Endothelial cell of umbilical vein (primary cell): ENCODE measurements at regions not wholly inside any gene's neighbourhood (a gene's known extent, or its start where the extent isn't known, plus 50 kb on each side); places are given as distances from the start of the nearest gene placed in this dataset.

Source experiments
- BruUV-seq: library from RNA; stranded (reverse); fragments of 400-500 nt; replicated peaks from 2 replicates; lab custom pipeline; 2021; lab: Mats Ljungman, UMichigan
- CTCF ChIA-PET: fragments of 300-600, 350-600 bp; sonication (Branson Sonifier 250); formaldehyde crosslinking; loops from one replicate; lab custom pipeline; 2021; ENCODE audit warnings: antibody characterized with exemption, inconsistent platforms; lab: Charles Lee
- POLR2A ChIA-PET: fragments of 300-600, 350-600 bp; sonication (Branson Sonifier 250); formaldehyde crosslinking; loops from one replicate; lab custom pipeline; 2021; ENCODE audit warnings: antibody characterized with exemption, inconsistent platforms; lab: Charles Lee
- DNase-seq: peaks from one replicate; pipeline ENCODE4 v3.0.0-alpha.2; 2011; ENCODE audit warnings: low read depth, low spot score
- FAIRE-seq: peaks from 2 replicates; lab custom pipeline; 2011; peaks lifted over from hg19 to GRCh38; lab: Jason Lieb, UNC
- H2AFZ ChIP-seq: 2 replicates; pipeline ENCODE4 v1.6.0; 2012; ENCODE audit warnings: low read depth, low read length, control low read depth, inconsistent platforms
- H3K27ac ChIP-seq: 2 replicates; pipeline ENCODE4 v1.5.1; 2011; ENCODE audit warnings: low read depth, mild to moderate bottlenecking, control low read depth, low read length, moderate library complexity; ENCODE audit not compliant: insufficient read depth
- H3K27me3 ChIP-seq, 2 experiments: 2 replicates each; pipeline versions ENCODE4 v1.6.0 to v1.6.1; 2011; ENCODE audit warnings: low read length in 2 of 2, mixed read lengths in 1 of 2; ENCODE audit not compliant: control insufficient read depth in 2 of 2, insufficient read depth in 2 of 2
- H3K36me3 ChIP-seq, 2 experiments: 2 replicates in 1 of 2; 3 replicates in 1 of 2; pipeline ENCODE4 v1.5.1; 2011; ENCODE audit warnings: low read length in 2 of 2, mild to moderate bottlenecking in 1 of 2, moderate library complexity in 1 of 2; ENCODE audit not compliant: control insufficient read depth in 2 of 2, insufficient read depth in 2 of 2; ENCODE audit errors: extremely low read depth in 1 of 2
- H3K4me1 ChIP-seq: 3 replicates; pipeline ENCODE4 v1.5.1; 2011; ENCODE audit warnings: mild to moderate bottlenecking, low read length; ENCODE audit not compliant: control insufficient read depth, insufficient read depth; ENCODE audit errors: extremely low read depth
- H3K4me2 ChIP-seq: 2 replicates; pipeline ENCODE4 v1.6.1; 2011; ENCODE audit warnings: low read length, control low read depth, mixed read lengths; ENCODE audit not compliant: insufficient read depth
- H3K4me3 ChIP-seq, 3 experiments: fragments of 200-600 bp in 1 of 3; sonication (generic), shearing (Covaris generic) in 1 of 3; replicated peaks in 1 of 3; 2 replicates each; pipeline ENCODE4 v1.5.1; 2011 to 2016; ENCODE audit warnings: control low read depth in 3 of 3, low read length in 3 of 3, mild to moderate bottlenecking in 2 of 3, inconsistent platforms in 1 of 3, low read depth in 1 of 3, moderate library complexity in 1 of 3; ENCODE audit not compliant: insufficient read depth in 1 of 3
- H3K79me2 ChIP-seq: 2 replicates; pipeline ENCODE4 v1.6.0; 2012; ENCODE audit warnings: low read length, inconsistent platforms; ENCODE audit not compliant: control insufficient read depth, insufficient read depth
- H3K9ac ChIP-seq: replicated peaks from 2 replicates; pipeline ENCODE3; 2011; ENCODE audit warnings: low read length, control low read depth; ENCODE audit not compliant: insufficient read depth; ENCODE audit errors: extremely low read depth
- H3K9me1 ChIP-seq: replicated peaks from 3 replicates; pipeline ENCODE4 v1.6.0; 2011; ENCODE audit warnings: mild to moderate bottlenecking, low read length; ENCODE audit not compliant: control insufficient read depth, insufficient read depth; ENCODE audit errors: extremely low read depth
- H3K9me3 ChIP-seq: replicated peaks from 2 replicates; pipeline ENCODE4 v1.5.1; 2012; ENCODE audit warnings: low read length, inconsistent platforms; ENCODE audit not compliant: control insufficient read depth, insufficient read depth
- H4K20me1 ChIP-seq: replicated peaks from 2 replicates; pipeline ENCODE3; 2011; ENCODE audit warnings: mild to moderate bottlenecking, low read length; ENCODE audit not compliant: control insufficient read depth, insufficient read depth; ENCODE audit errors: extremely low read depth
- FOS ChIP-seq: IDR thresholded peaks from 2 replicates; pipeline ENCODE4 v1.6.1; 2011; ENCODE audit warnings: mild to moderate bottlenecking, low read length, moderate library complexity, borderline replicate concordance; ENCODE audit not compliant: insufficient read depth
- GATA2 ChIP-seq: IDR thresholded peaks from 2 replicates; pipeline ENCODE4 v1.7.0; 2011; ENCODE audit warnings: low read depth, mild to moderate bottlenecking, moderate library complexity, mixed read lengths, low read length; ENCODE audit not compliant: insufficient read length, insufficient read depth
- JUN ChIP-seq: IDR thresholded peaks from 2 replicates; pipeline ENCODE4 v1.6.1; 2011; ENCODE audit warnings: borderline replicate concordance, low read depth; ENCODE audit not compliant: insufficient read length, insufficient read depth
- MYC ChIP-seq: IDR thresholded peaks from one replicate; pipeline ENCODE4 v1.6.1; 2011; ENCODE audit warnings: mild to moderate bottlenecking, low read depth, low read length
- POLR2A ChIP-seq: IDR thresholded peaks from 2 replicates; pipeline ENCODE4 v1.6.1; 2012; ENCODE audit warnings: low read depth, mild to moderate bottlenecking, control low read depth, low read length
- POLR2AphosphoS5 ChIP-seq: IDR thresholded peaks from 2 replicates; pipeline ENCODE4 v1.6.1; 2012; ENCODE audit warnings: low read depth, mild to moderate bottlenecking, control low read depth, low read length, moderate library complexity; ENCODE audit not compliant: insufficient read depth
- dilution Hi-C: fragments of 300-500 bp; cut with MboI; formaldehyde crosslinking; loops from one replicate; pipeline ENCODE4 v1.15.0; 2019; ENCODE audit warnings: low sequenced_read_pairs; ENCODE audit not compliant: extremely low pct_ligation_motif_present
- intact Hi-C: fragments of 100-400 bp; cut with micrococcal nuclease; formaldehyde crosslinking; loops from one replicate; pipeline ENCODE4 v1.10.0; 2022
- TF ChIP-seq, protein P1 (sequence below), 2 donors: IDR thresholded peaks; 1 replicate in 1 of 2; 2 replicates in 1 of 2; pipeline ENCODE4 v1.5.1; 2011; ENCODE audit warnings: low read length in 2 of 2, mild to moderate bottlenecking in 2 of 2, moderate library complexity in 2 of 2, control low read depth in 1 of 2, inconsistent platforms in 1 of 2, low read depth in 1 of 2; ENCODE audit not compliant: insufficient read depth in 1 of 2; ENCODE audit errors: extremely low read depth in 1 of 2

DNA sequence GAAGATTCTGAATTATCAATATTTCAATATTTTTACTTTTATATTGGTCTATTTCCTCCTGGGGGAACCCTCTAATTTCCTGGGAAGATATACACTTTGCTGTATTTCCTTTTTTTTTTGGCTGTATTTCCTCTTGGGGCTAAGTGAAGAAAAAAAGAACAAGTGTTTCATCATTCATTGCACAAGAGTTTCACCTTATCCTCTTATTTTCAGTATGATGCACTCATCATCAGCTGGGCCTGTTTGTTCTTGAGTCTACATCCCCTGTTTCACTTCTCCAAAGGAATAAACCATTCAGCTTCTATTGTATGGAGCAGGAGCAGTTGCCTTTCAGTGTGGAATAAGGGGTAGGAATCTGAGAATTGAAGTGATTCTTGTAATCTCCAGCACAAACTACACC, 210.8 kb downstream of the FAM170A start:
- dilution Hi-C loops: no loop called here
- no peak for FAIRE-seq
- H3K9ac ChIP-seq: no peak overlapping the region
- POLR2A ChIA-PET: no interaction called here
- H3K9me3 ChIP-seq: peaks cover 2% of the 10 kb centered on the region
- no peaks in the 10 kb centered on the region for H3K9me1 ChIP-seq
- intact Hi-C loops: no loop called here
- H3K27me3 ChIP-seq: no peaks in the 10 kb centered on the region
- TF ChIP-seq MYC: no peak
- CTCF ChIA-PET: no interaction called here
- H3K4me2 ChIP-seq: no peak overlapping the region
- no TSS peak for BruUV-seq
- H3K4me3 ChIP-seq: no peak overlapping the region
- no peak for DNase-seq
- no peak overlapping the region for H3K27ac ChIP-seq
- H3K4me1 ChIP-seq: no peaks in the 10 kb centered on the region
- H3K79me2 ChIP-seq: no peaks in the 10 kb centered on the region
- no peak overlapping the region for H2AFZ ChIP-seq
- no peaks in the 10 kb centered on the region for H3K36me3 ChIP-seq
- H4K20me1 ChIP-seq: no peaks in the 10 kb centered on the region

DNA sequence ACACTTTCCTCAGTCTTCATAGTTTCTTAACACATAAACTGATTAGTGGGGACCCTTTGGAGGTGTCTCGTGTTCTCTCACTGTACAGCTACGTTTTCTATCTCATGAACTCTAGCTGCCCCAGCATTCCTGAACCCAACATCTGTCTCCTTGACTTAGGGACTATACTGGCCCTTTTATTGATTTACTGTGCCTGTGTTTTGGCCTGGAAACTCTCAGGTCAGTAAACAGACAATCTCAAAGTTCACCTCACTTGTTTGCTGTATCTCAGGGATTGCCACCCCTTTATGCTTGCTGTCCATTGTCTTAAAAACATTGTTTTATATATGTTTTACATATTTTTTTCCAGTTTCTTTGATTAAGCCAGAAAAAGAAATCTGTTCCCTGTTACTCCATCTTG, 222.8 kb downstream of the FAM170A start:
- no peaks in the 10 kb centered on the region for H3K9me1 ChIP-seq
- H3K9me3 ChIP-seq: no peaks in the 10 kb centered on the region
- H3K4me1 ChIP-seq: no peaks in the 10 kb centered on the region
- H3K27me3 ChIP-seq: no peaks in the 10 kb centered on the region
- CTCF ChIA-PET: no interaction called here
- H3K27ac ChIP-seq: no peak overlapping the region
- no peaks in the 10 kb centered on the region for H3K79me2 ChIP-seq
- TF ChIP-seq, protein P1, sequence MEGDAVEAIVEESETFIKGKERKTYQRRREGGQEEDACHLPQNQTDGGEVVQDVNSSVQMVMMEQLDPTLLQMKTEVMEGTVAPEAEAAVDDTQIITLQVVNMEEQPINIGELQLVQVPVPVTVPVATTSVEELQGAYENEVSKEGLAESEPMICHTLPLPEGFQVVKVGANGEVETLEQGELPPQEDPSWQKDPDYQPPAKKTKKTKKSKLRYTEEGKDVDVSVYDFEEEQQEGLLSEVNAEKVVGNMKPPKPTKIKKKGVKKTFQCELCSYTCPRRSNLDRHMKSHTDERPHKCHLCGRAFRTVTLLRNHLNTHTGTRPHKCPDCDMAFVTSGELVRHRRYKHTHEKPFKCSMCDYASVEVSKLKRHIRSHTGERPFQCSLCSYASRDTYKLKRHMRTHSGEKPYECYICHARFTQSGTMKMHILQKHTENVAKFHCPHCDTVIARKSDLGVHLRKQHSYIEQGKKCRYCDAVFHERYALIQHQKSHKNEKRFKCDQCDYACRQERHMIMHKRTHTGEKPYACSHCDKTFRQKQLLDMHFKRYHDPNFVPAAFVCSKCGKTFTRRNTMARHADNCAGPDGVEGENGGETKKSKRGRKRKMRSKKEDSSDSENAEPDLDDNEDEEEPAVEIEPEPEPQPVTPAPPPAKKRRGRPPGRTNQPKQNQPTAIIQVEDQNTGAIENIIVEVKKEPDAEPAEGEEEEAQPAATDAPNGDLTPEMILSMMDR (IDR thresholded peaks at IDR 0.05; ENCODE audit: extremely low read depth in 1 of 2, insufficient read depth in 1 of 2, low read depth in 1 of 2, low read length in 2 of 2): no peak
- TF ChIP-seq JUN: no peak
- TF ChIP-seq FOS: no peak
- TF ChIP-seq POLR2AphosphoS5: no peak
- no peak for TF ChIP-seq POLR2A
- no peak for TF ChIP-seq GATA2
- H2AFZ ChIP-seq: no peak overlapping the region
- dilution Hi-C loops (no loop called here), intact Hi-C loops (no loop called here)
- no peaks in the 10 kb centered on the region for H4K20me1 ChIP-seq
- no TSS peak for BruUV-seq
- no peak overlapping the region for H3K9ac ChIP-seq
- H3K36me3 ChIP-seq: no peaks in the 10 kb centered on the region
- no peak overlapping the region for H3K4me2 ChIP-seq
- H3K4me3 ChIP-seq: no peak overlapping the region
- POLR2A ChIA-PET: no interaction called here
- no peak for DNase-seq
- no peak for FAIRE-seq
